ENCODE measurements at regions not wholly inside any gene's neighbourhood (a gene's known extent, or its start where the extent isn't known, plus 50 kb on each side); places are given as distances from the start of the nearest gene placed in this dataset.

- WGBS (ENCODE audit: low lambda C conversion rate) = 57% methylated on average over 5 of the region's 5 CpGs
Measured at GRCh38 chr5:66255714-66256113, 111.6 kb downstream of the SREK1 start.

More at GRCh38 chr5:66255714-66256113, 111.6 kb downstream of the SREK1 start:
- DNase-seq = no peak
- Histone ChIP-seq H3K36me3 (replicated peaks in 1 of 2; ENCODE audit: control insufficient read depth in 1 of 2, insufficient read depth in 2 of 2, low read length in 1 of 2) (no peaks in the 10 kb centered on the region), H3K4me2 (no peak overlapping the region), H4K20me1 (ENCODE audit: insufficient read depth) (no peaks in the 10 kb centered on the region), H3K4me3 (ENCODE audit: low read depth in 2 of 2, low read length in 1 of 2) (no peak overlapping the region), H3K9me2 (no peaks in the 10 kb centered on the region), H3K79me2 (ENCODE audit: insufficient read depth) (no peaks in the 10 kb centered on the region), H3K9ac (no peak overlapping the region), H2AFZ (ENCODE audit: low read depth) (no peak overlapping the region), H3F3A (replicated peaks; ENCODE audit: insufficient read depth) (no peaks in the 10 kb centered on the region), H3K27ac (ENCODE audit: low read depth in 2 of 2, low read length in 1 of 2) (no peak overlapping the region), H3K4me1 (ENCODE audit: control insufficient read depth in 1 of 2, insufficient read depth in 2 of 2, low read depth in 1 of 2, low read length in 1 of 2) (no peaks in the 10 kb centered on the region), H3K27me3 (ENCODE audit: insufficient read depth) (no peaks in the 10 kb centered on the region), H3K9me3 (no peaks in the 10 kb centered on the region)
- ChIA-PET CTCF (no interaction called here), POLR2A (no interaction called here)
- TF ChIP-seq JUND (IDR thresholded peaks at IDR 0.05) (no peak), EZH2phosphoT487 (IDR thresholded peaks at IDR 0.05; ENCODE audit: borderline replicate concordance, low read depth) (no peak), SMC3 (IDR thresholded peaks at IDR 0.05; ENCODE audit: low read depth, low read length) (no peak), NRF1 (IDR thresholded peaks at IDR 0.05; ENCODE audit: low read depth, low read length) (no peak), TEAD4 (IDR thresholded peaks at IDR 0.05; ENCODE audit: borderline replicate concordance, insufficient read depth) (no peak), IRF3 (IDR thresholded peaks at IDR 0.05; ENCODE audit: low read depth, low read length) (no peak), GATA2 (CRISPR knock-in tag; IDR thresholded peaks at IDR 0.05) (no peak), YY1 (IDR thresholded peaks at IDR 0.05; ENCODE audit: low read depth) (no peak), FOSL2 (IDR thresholded peaks at IDR 0.05; ENCODE audit: borderline replicate concordance, low read depth) (no peak), GABPA (IDR thresholded peaks at IDR 0.05; ENCODE audit: low read depth) (no peak), CTCF (IDR thresholded peaks at IDR 0.05) (no peak), ELF1 (IDR thresholded peaks at IDR 0.05) (no peak), MAX (IDR thresholded peaks at IDR 0.05; ENCODE audit: low read depth) (no peak), ZBTB33 (IDR thresholded peaks at IDR 0.05; ENCODE audit: borderline replicate concordance, low read depth) (no peak)
